Activated CD4-positive, alpha-beta T cell treated with anti-CD3 and anti-CD28 coated beads, Interleukin-2, Interleukin-6, amounts not matched to agents 100 ng/mL and 50 ng/mL, durations not matched to agents 16 hours and 8 hours (primary cell): ENCODE measurements at regions not wholly inside any gene's neighbourhood (a gene's known extent, or its start where the extent isn't known, plus 50 kb on each side); places are given as distances from the start of the nearest gene placed in this dataset.

Source experiments
- DNase-seq: peaks from one replicate; pipeline ENCODE4 v3.0.0-alpha.2; 2020

- DNase-seq = no peak
Measured at GRCh38 chr3:34929036-34929435, 710.3 kb upstream of the ARPP21 start.

- no peak for DNase-seq
Measured at GRCh38 chr3:34934660-34935059, 704.7 kb upstream of the ARPP21 start.

GRCh38 chr3:34938784-34939183, 700.5 kb upstream of the ARPP21 start:
- DNase-seq = no peak

- no peak for DNase-seq
Measured at GRCh38 chr3:34942256-34942655, 697.1 kb upstream of the ARPP21 start.

GRCh38 chr3:34947834-34948233, 691.5 kb upstream of the ARPP21 start:
- DNase-seq = no peak

- DNase-seq = no peak
Measured at GRCh38 chr3:34948517-34948916, 690.8 kb upstream of the ARPP21 start.

- DNase-seq = no peak
Measured at GRCh38 chr3:34955680-34956079, 683.6 kb upstream of the ARPP21 start.

- DNase-seq = no peak
Measured at GRCh38 chr3:34956511-34956910, 682.8 kb upstream of the ARPP21 start.

GRCh38 chr3:34957677-34958076, 681.6 kb upstream of the ARPP21 start:
- DNase-seq = no peak

GRCh38 chr3:34969513-34969912, 669.8 kb upstream of the ARPP21 start:
- no peak for DNase-seq

GRCh38 chr3:34972481-34972880, 666.8 kb upstream of the ARPP21 start:
- DNase-seq = no peak

GRCh38 chr3:34973586-34973985, 665.7 kb upstream of the ARPP21 start:
- no peak for DNase-seq

- no peak for DNase-seq
Measured at GRCh38 chr3:34983631-34984030, 655.7 kb upstream of the ARPP21 start.

- no peak for DNase-seq
Measured at GRCh38 chr3:34988296-34988695, 651.0 kb upstream of the ARPP21 start.

GRCh38 chr3:34995796-34996430, 643.4 kb upstream of the ARPP21 start:
- DNase-seq = no peak

GRCh38 chr3:34998902-34999301, 640.4 kb upstream of the ARPP21 start:
- no peak for DNase-seq

GRCh38 chr3:35012214-35012613, 627.1 kb upstream of the ARPP21 start:
- DNase-seq = no peak

GRCh38 chr3:35028157-35028556, 611.2 kb upstream of the ARPP21 start:
- no peak for DNase-seq

- no peak for DNase-seq
Measured at GRCh38 chr3:35042210-35042991, 596.9 kb upstream of the ARPP21 start.

- no peak for DNase-seq
Measured at GRCh38 chr3:35043040-35043439, 596.3 kb upstream of the ARPP21 start.

GRCh38 chr3:35044190-35044589, 595.1 kb upstream of the ARPP21 start:
- DNase-seq = no peak

- DNase-seq = no peak
Measured at GRCh38 chr3:35045118-35045517, 594.2 kb upstream of the ARPP21 start.

GRCh38 chr3:35064761-35065160, 574.6 kb upstream of the ARPP21 start:
- no peak for DNase-seq

- DNase-seq = no peak
Measured at GRCh38 chr3:35065891-35066290, 573.4 kb upstream of the ARPP21 start.

- no peak for DNase-seq
Measured at GRCh38 chr3:35067750-35068149, 571.6 kb upstream of the ARPP21 start.
